ENCODE measurements at regions not wholly inside any gene's neighbourhood (a gene's known extent, or its start where the extent isn't known, plus 50 kb on each side); places are given as distances from the start of the nearest gene placed in this dataset.

- no peak for ATAC-seq
- DNase-seq: no peak
- intact Hi-C loops (cut with micrococcal nuclease): no loop called here
Measured at GRCh38 chr2:2831633-2832032, 500.6 kb upstream of the MYT1L start.

- DNase-seq (no peak), ATAC-seq (no peak)
- intact Hi-C loops (cut with micrococcal nuclease): no loop called here
Measured at GRCh38 chr2:2830576-2830975, 499.5 kb upstream of the MYT1L start.

GRCh38 chr2:2828774-2829368, 497.8 kb upstream of the MYT1L start:
- DNase-seq: peak; percentile 45
- intact Hi-C loops (cut with micrococcal nuclease): no loop called here
- ATAC-seq: no peak

GRCh38 chr2:2827761-2828221, 496.7 kb upstream of the MYT1L start:
- ATAC-seq (no peak), DNase-seq (no peak)
- intact Hi-C loops (cut with micrococcal nuclease): no loop called here

- DNase-seq (no peak), ATAC-seq (no peak)
- intact Hi-C loops (cut with micrococcal nuclease): no loop called here
Measured at GRCh38 chr2:2827046-2827636, 496.1 kb upstream of the MYT1L start.

- DNase-seq (no peak), ATAC-seq (no peak)
- intact Hi-C loops (cut with micrococcal nuclease): no loop called here
Measured at GRCh38 chr2:2826621-2827020, 495.5 kb upstream of the MYT1L start.

GRCh38 chr2:2826209-2826551, 495.1 kb upstream of the MYT1L start:
- ATAC-seq (no peak), DNase-seq (no peak)
- intact Hi-C loops (cut with micrococcal nuclease): no loop called here

GRCh38 chr2:2825516-2826208, 494.6 kb upstream of the MYT1L start:
- intact Hi-C loops (cut with micrococcal nuclease): no loop called here
- ATAC-seq (no peak), DNase-seq (no peak)

GRCh38 chr2:2825062-2825461, 494.0 kb upstream of the MYT1L start:
- no peak for ATAC-seq

GRCh38 chr2:2824588-2824987, 493.5 kb upstream of the MYT1L start:
- DNase-seq (no peak), ATAC-seq (no peak)

More at GRCh38 chr2:2825062-2825461, 494.0 kb upstream of the MYT1L start:
- intact Hi-C loops (cut with micrococcal nuclease): no loop called here
- DNase-seq: no peak

GRCh38 chr2:2823061-2823753, 492.1 kb upstream of the MYT1L start:
- intact Hi-C loops (cut with micrococcal nuclease): no loop called here
- DNase-seq (no peak), ATAC-seq (no peak)

More at GRCh38 chr2:2824588-2824987, 493.5 kb upstream of the MYT1L start:
- intact Hi-C loops (cut with micrococcal nuclease): no loop called here

- DNase-seq: no peak
- no peak for ATAC-seq
- intact Hi-C loops (cut with micrococcal nuclease): no loop called here
Measured at GRCh38 chr2:2822143-2822542, 491.1 kb upstream of the MYT1L start.

- DNase-seq: no peak
- intact Hi-C loops (cut with micrococcal nuclease): no loop called here
- ATAC-seq: no peak
Measured at GRCh38 chr2:2812648-2813047, 481.6 kb upstream of the MYT1L start.

- DNase-seq (no peak), ATAC-seq (no peak)
Measured at GRCh38 chr2:2812117-2812516, 481.0 kb upstream of the MYT1L start.

GRCh38 chr2:2810504-2810903, 479.4 kb upstream of the MYT1L start:
- intact Hi-C loops (cut with micrococcal nuclease): no loop called here
- DNase-seq (no peak), ATAC-seq (no peak)

More at GRCh38 chr2:2812117-2812516, 481.0 kb upstream of the MYT1L start:
- intact Hi-C loops (cut with micrococcal nuclease): no loop called here

GRCh38 chr2:2809771-2810170, 478.7 kb upstream of the MYT1L start:
- ATAC-seq: no peak
- intact Hi-C loops (cut with micrococcal nuclease): no loop called here
- DNase-seq: no peak

- DNase-seq (no peak), ATAC-seq (no peak)
- intact Hi-C loops (cut with micrococcal nuclease): no loop called here
Measured at GRCh38 chr2:2808551-2809058, 477.5 kb upstream of the MYT1L start.

- DNase-seq (no peak), ATAC-seq (no peak)
- intact Hi-C loops (cut with micrococcal nuclease): no loop called here
Measured at GRCh38 chr2:2806711-2807110, 475.6 kb upstream of the MYT1L start.

- intact Hi-C loops (cut with micrococcal nuclease): no loop called here
- no peak for ATAC-seq
- DNase-seq: no peak
Measured at GRCh38 chr2:2805263-2805662, 474.2 kb upstream of the MYT1L start.

- intact Hi-C loops (cut with micrococcal nuclease): no loop called here
- DNase-seq (no peak), ATAC-seq (no peak)
Measured at GRCh38 chr2:2804528-2804927, 473.5 kb upstream of the MYT1L start.

Data from left ventricle myocardium superior (tissue), 1 donor.